Ovary (tissue), 3 donors: ENCODE measurements at regions not wholly inside any gene's neighbourhood (a gene's known extent, or its start where the extent isn't known, plus 50 kb on each side); places are given as distances from the start of the nearest gene placed in this dataset.

ENCODE experiments used
- EP300 ChIP-seq: sonication (generic); formaldehyde crosslinking; IDR thresholded peaks from one replicate; pipeline ENCODE4 v1.6.1; 2017; ENCODE audit warnings: antibody characterized with exemption
- POLR2A ChIP-seq: fragments of 450-650 bp; IDR thresholded peaks from one replicate; pipeline ENCODE4 v1.6.1; 2017; ENCODE audit warnings: antibody characterized with exemption, mild to moderate bottlenecking, moderate library complexity
- TF ChIP-seq, protein P1 (sequence below), 3 donors: fragments of 450-650 bp in 2 of 3; fragments of 200-600 bp in 1 of 3; IDR thresholded peaks; one replicate each; pipeline versions ENCODE4 v1.5.1 to v1.8.0; 2016 to 2022; ENCODE audit warnings: antibody characterized with exemption in 3 of 3, mild to moderate bottlenecking in 1 of 3
- donor health status: DM: no; HTN: no; CAD: no.

DNA sequence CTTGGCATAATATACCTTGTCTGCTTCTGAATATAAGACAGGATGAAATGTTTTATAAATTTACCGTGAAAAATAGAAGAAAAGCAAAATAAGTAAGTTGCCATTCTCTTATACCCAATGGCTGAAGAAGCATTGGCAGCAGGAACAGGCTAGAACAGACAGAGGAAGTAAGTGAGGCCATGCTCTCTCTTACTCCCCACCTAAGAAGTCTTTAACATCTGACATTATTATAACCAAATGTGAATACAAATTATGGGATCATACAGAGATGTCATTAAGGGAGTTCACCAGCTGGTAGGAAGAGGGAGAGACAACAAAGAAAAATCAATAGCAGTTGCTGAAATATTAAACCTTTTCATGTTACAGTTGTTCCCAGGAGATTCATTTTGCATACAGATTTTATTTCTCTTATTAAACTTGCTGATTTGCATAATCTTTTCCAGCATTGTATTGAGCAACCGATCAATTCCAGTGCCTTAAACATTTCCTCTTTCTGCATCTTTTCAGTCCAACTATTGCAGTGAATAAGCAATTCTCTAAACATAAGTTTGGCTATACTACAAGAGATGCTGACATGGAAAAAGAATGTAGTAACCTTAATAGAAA is 270.6 kb downstream of the SLC6A15 start:
- TF ChIP-seq, protein P1, sequence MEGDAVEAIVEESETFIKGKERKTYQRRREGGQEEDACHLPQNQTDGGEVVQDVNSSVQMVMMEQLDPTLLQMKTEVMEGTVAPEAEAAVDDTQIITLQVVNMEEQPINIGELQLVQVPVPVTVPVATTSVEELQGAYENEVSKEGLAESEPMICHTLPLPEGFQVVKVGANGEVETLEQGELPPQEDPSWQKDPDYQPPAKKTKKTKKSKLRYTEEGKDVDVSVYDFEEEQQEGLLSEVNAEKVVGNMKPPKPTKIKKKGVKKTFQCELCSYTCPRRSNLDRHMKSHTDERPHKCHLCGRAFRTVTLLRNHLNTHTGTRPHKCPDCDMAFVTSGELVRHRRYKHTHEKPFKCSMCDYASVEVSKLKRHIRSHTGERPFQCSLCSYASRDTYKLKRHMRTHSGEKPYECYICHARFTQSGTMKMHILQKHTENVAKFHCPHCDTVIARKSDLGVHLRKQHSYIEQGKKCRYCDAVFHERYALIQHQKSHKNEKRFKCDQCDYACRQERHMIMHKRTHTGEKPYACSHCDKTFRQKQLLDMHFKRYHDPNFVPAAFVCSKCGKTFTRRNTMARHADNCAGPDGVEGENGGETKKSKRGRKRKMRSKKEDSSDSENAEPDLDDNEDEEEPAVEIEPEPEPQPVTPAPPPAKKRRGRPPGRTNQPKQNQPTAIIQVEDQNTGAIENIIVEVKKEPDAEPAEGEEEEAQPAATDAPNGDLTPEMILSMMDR (IDR thresholded peaks at IDR 0.05): no peak
- no peak for TF ChIP-seq POLR2A
- no peak for TF ChIP-seq EP300
